ENCODE measurements at regions not wholly inside any gene's neighbourhood (a gene's known extent, or its start where the extent isn't known, plus 50 kb on each side); places are given as distances from the start of the nearest gene placed in this dataset.

GRCh38 chr2:150663143-150663542, 175.7 kb upstream of the RND3 start:
- Histone ChIP-seq H3K36me3 (no peaks in the 10 kb centered on the region), H3K4me3 (no peak overlapping the region), H3K9me3 (no peaks in the 10 kb centered on the region), H3K4me1 (replicated peaks) (no peaks in the 10 kb centered on the region), H3K27ac (no peak overlapping the region), H3K27me3 (replicated peaks; ENCODE audit: insufficient read depth) (no peaks in the 10 kb centered on the region)
- 69% methylated on average over 1 of the region's 1 CpG for WGBS
- intact Hi-C loops (cut with DNase I), result no loop called here
- DNase-seq (ENCODE audit: low spot score), result no peak
- TF ChIP-seq CTCF (IDR thresholded peaks at IDR 0.05), result no peak
- TF ChIP-seq POLR2A (IDR thresholded peaks at IDR 0.05), result no peak
- no peak for TF ChIP-seq POLR2AphosphoS5 (IDR thresholded peaks at IDR 0.05)

- intact Hi-C loops (cut with DNase I), result no loop called here
- WGBS, result 100% methylated on average over 2 of the region's 2 CpGs
Observed at GRCh38 chr2:150656002-150656401, 168.5 kb upstream of the RND3 start.

GRCh38 chr2:150653351-150653750, 165.9 kb upstream of the RND3 start:
- no peak for DNase-seq (ENCODE audit: low spot score)
- 96% methylated on average over 1 of the region's 1 CpG for WGBS

More at GRCh38 chr2:150656002-150656401, 168.5 kb upstream of the RND3 start:
- no peak overlapping the region for H3K4me3 ChIP-seq
- H3K27ac ChIP-seq, result no peak overlapping the region
- TF ChIP-seq POLR2A (IDR thresholded peaks at IDR 0.05) (no peak), POLR2AphosphoS5 (IDR thresholded peaks at IDR 0.05) (no peak), CTCF (IDR thresholded peaks at IDR 0.05) (no peak)
- no peak for DNase-seq (ENCODE audit: low spot score)
- no peaks in the 10 kb centered on the region for H3K9me3 ChIP-seq
- no peaks in the 10 kb centered on the region for H3K4me1 ChIP-seq (replicated peaks)
- no peaks in the 10 kb centered on the region for H3K36me3 ChIP-seq
- no peaks in the 10 kb centered on the region for H3K27me3 ChIP-seq (replicated peaks; ENCODE audit: insufficient read depth)

GRCh38 chr2:150647943-150648342, 160.5 kb upstream of the RND3 start:
- Histone ChIP-seq H3K9me3 (no peaks in the 10 kb centered on the region), H3K4me3 (no peak overlapping the region), H3K27me3 (replicated peaks; ENCODE audit: insufficient read depth) (no peaks in the 10 kb centered on the region), H3K4me1 (replicated peaks) (no peaks in the 10 kb centered on the region), H3K27ac (no peak overlapping the region), H3K36me3 (no peaks in the 10 kb centered on the region)
- intact Hi-C loops (cut with DNase I), result no loop called here
- TF ChIP-seq POLR2AphosphoS5 (IDR thresholded peaks at IDR 0.05) (no peak), CTCF (IDR thresholded peaks at IDR 0.05) (no peak), POLR2A (IDR thresholded peaks at IDR 0.05) (no peak)
- DNase-seq (ENCODE audit: low spot score), result no peak
- WGBS, result 57% methylated on average over 5 of the region's 5 CpGs

More at GRCh38 chr2:150653351-150653750, 165.9 kb upstream of the RND3 start:
- H3K9me3 ChIP-seq, result no peaks in the 10 kb centered on the region
- H3K27me3 ChIP-seq (replicated peaks; ENCODE audit: insufficient read depth), result no peaks in the 10 kb centered on the region
- intact Hi-C loops (cut with DNase I), result no loop called here
- H3K4me1 ChIP-seq (replicated peaks), result no peaks in the 10 kb centered on the region
- no peak overlapping the region for H3K4me3 ChIP-seq
- H3K27ac ChIP-seq, result no peak overlapping the region
- TF ChIP-seq POLR2AphosphoS5 (IDR thresholded peaks at IDR 0.05) (no peak), POLR2A (IDR thresholded peaks at IDR 0.05) (no peak), CTCF (IDR thresholded peaks at IDR 0.05) (no peak)
- no peaks in the 10 kb centered on the region for H3K36me3 ChIP-seq

GRCh38 chr2:150646746-150647145, 159.3 kb upstream of the RND3 start:
- intact Hi-C loops (cut with DNase I), result no loop called here
- TF ChIP-seq POLR2A (IDR thresholded peaks at IDR 0.05) (no peak), POLR2AphosphoS5 (IDR thresholded peaks at IDR 0.05) (no peak), CTCF (IDR thresholded peaks at IDR 0.05) (no peak)
- Histone ChIP-seq H3K27me3 (replicated peaks; ENCODE audit: insufficient read depth) (no peaks in the 10 kb centered on the region), H3K4me3 (no peak overlapping the region), H3K4me1 (replicated peaks) (no peaks in the 10 kb centered on the region), H3K9me3 (no peaks in the 10 kb centered on the region), H3K27ac (no peak overlapping the region), H3K36me3 (no peaks in the 10 kb centered on the region)
- DNase-seq (ENCODE audit: low spot score), result no peak
- 94% methylated on average over 4 of the region's 4 CpGs for WGBS

All from prostate gland (tissue), 2 donors.